ENCODE measurements at regions not wholly inside any gene's neighbourhood (a gene's known extent, or its start where the extent isn't known, plus 50 kb on each side); places are given as distances from the start of the nearest gene placed in this dataset.

DNA sequence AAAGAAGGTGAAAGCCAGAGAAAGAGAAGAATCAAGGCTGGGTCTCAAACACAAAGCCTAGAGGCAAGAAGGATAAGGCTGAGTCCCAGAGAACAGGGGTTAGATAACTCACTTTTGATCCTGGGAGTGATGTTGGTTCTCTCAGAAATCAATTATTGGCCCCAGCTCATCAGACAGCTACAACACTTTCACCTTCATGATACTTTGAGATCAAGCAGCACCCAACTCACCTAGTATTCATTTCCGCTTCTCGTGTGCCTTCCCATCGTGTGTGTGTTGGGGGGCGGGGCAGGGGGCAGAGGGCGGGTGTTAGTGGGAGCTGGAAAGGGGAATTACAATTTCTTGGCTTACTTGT, 92.2 kb upstream of the RAD23B start:
- TF ChIP-seq, protein P1, sequence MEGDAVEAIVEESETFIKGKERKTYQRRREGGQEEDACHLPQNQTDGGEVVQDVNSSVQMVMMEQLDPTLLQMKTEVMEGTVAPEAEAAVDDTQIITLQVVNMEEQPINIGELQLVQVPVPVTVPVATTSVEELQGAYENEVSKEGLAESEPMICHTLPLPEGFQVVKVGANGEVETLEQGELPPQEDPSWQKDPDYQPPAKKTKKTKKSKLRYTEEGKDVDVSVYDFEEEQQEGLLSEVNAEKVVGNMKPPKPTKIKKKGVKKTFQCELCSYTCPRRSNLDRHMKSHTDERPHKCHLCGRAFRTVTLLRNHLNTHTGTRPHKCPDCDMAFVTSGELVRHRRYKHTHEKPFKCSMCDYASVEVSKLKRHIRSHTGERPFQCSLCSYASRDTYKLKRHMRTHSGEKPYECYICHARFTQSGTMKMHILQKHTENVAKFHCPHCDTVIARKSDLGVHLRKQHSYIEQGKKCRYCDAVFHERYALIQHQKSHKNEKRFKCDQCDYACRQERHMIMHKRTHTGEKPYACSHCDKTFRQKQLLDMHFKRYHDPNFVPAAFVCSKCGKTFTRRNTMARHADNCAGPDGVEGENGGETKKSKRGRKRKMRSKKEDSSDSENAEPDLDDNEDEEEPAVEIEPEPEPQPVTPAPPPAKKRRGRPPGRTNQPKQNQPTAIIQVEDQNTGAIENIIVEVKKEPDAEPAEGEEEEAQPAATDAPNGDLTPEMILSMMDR (IDR thresholded peaks at IDR 0.05; ENCODE audit: low read length), result no peak
- TF ChIP-seq EZH2phosphoT487 (IDR thresholded peaks at IDR 0.05; ENCODE audit: low read length) (no peak), EZH2 (optimal IDR thresholded peaks at IDR 0.05; ENCODE audit: low read depth, low read length) (no peak)

Measured in MM.1S (cell line).